NK-92 treated with Interleukin-12 subunit alpha and Interleukin-12 subunit beta, amount 100 ng/mL, for 24 hours (cell line): ENCODE measurements at regions not wholly inside any gene's neighbourhood (a gene's known extent, or its start where the extent isn't known, plus 50 kb on each side); places are given as distances from the start of the nearest gene placed in this dataset.

Source experiments
- DNase-seq: peaks from one replicate; lab custom pipeline; 2025; lab: John Stamatoyannopoulos, UW

GRCh38 chr14:42224053-42224888 lies 617.6 kb downstream of the LRFN5 start:
- peak; percentile 24 for DNase-seq

GRCh38 chr14:42222924-42223471 lies 616.3 kb downstream of the LRFN5 start:
- no peak for DNase-seq

DNA sequence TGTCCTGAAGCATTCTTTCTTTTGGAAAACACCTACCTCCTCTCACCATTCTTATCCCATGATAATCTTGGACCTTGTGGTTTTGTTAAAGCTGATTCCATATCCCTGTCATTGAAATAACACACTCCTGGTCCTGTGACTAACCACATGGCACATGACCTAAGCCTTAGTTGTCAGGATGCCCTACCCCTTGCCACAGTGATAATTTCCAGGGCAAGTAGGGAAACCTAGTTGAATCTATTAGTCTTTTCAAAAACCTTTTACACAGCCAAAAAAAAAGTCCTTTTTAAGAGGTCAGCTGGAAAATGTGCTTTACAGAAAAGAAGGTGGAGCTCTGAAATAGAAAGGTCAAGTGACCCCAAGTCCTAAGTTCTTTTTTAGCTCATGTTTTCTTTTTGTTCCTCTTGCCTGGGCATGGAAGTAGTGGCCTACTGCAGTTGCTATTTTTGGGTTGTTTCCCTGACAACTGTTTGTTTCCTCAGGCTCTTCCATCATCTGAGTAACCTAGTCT lies 608.4 kb downstream of the LRFN5 start:
- no peak for DNase-seq

GRCh38 chr14:42200957-42201356 lies 594.3 kb downstream of the LRFN5 start:
- DNase-seq: no peak

- DNase-seq: no peak
Measured at GRCh38 chr14:42198010-42198409, 591.3 kb downstream of the LRFN5 start.

GRCh38 chr14:42192738-42193653 lies 586.3 kb downstream of the LRFN5 start:
- DNase-seq: no peak

GRCh38 chr14:42190744-42191143 lies 584.1 kb downstream of the LRFN5 start:
- no peak for DNase-seq

DNA sequence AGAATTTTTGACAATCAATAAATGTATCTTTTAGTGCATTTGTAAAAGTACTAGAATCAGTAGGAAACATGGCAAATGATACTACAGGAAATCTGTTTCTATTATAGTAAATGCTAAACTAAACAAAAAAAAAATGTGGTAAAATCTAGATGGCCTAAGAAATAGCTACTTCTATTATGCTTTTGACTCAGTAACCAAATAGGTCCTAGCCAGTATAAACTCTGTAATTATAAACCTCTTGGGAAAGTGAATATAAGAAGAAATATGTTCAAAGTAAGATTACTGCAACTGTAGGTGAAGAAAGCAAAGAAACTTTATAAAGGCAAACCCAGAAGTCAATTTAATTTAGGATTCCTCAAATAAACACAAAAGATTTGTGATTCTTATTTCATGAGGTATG lies 581.2 kb downstream of the LRFN5 start:
- no peak for DNase-seq

DNA sequence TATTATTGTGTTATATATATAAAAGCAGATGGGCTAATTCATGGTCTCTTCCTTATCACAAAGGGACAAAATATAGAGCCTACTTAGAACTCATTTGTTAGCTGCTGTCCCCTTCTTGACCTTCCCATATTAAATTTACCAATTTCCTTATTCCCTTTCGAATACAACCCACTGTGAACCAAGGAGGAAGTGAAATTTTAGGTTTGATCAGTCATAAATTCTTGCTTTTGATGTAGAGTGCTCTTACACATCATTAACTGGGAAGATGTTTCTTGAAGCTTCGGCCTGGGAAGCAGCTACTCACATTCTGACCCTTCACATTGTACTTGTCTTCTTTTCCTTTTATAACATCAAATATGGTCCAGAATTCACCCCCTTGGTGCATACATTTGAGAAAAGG lies 579.0 kb downstream of the LRFN5 start:
- DNase-seq: no peak

GRCh38 chr14:42174357-42174756 lies 567.7 kb downstream of the LRFN5 start:
- DNase-seq: no peak

GRCh38 chr14:42173206-42173605 lies 566.5 kb downstream of the LRFN5 start:
- DNase-seq: no peak

DNA sequence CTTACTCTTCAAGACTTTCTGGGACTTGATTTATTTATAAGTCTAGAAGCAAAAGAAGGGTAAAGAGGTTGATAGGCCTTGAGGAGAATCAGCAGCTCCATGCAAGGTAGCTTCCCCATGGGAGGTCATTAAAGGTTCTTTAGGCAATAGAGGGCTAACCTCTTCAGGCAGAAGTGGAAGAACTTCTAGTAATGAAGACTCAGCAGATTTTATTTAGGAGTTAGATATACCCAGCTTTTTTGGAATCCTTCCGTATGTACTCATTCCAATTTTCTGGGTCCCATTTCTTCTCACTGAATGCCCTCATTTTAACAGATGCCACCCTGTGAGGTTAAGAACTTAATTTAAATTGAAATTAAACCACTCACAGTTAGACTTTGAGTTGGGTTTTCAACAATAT lies 565.6 kb downstream of the LRFN5 start:
- DNase-seq: no peak

GRCh38 chr14:42163136-42163535 lies 556.5 kb downstream of the LRFN5 start:
- DNase-seq: no peak

GRCh38 chr14:42159138-42159537 lies 552.5 kb downstream of the LRFN5 start:
- no peak for DNase-seq

GRCh38 chr14:42149609-42150261 lies 543.1 kb downstream of the LRFN5 start:
- no peak for DNase-seq

DNA sequence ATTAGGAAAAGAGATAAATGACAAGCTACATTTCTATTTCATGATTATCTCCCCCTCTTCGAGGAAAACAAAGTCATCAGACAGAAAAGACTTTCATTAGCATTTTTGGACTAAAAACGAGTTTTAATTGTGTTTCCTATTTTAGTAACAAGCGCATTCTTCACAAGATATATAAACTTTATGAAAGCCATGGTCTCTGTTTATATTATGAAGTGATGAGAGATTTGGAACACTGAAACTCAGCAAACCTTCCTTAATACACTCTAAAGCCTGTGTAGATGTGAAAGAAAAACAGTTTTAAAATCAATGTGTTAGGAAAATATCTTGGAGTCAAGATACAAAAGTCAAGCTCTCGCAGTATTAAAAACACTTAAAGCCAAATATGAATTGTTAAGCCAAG lies 539.1 kb downstream of the LRFN5 start:
- DNase-seq: no peak

DNA sequence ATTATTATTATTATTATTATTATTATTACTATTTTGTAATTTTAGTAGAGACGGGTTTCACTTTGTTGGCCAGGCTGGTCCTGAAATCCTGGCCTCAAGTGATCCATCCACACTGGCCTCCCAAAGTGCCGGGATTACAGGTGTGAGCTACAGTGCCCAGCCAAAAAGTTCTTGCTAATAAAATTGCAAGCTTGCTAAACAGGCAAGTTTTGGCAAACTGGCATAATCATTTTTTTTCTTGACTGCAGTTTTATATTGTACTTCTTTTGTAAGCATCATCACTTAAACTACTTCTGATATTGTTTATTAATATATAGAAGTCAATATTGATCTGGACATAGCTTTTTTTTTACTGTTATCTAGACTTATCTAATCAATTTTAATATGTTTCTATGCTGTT lies 536.4 kb downstream of the LRFN5 start:
- DNase-seq: no peak

- DNase-seq: no peak
Measured at GRCh38 chr14:42141328-42141727, 534.7 kb downstream of the LRFN5 start.

DNA sequence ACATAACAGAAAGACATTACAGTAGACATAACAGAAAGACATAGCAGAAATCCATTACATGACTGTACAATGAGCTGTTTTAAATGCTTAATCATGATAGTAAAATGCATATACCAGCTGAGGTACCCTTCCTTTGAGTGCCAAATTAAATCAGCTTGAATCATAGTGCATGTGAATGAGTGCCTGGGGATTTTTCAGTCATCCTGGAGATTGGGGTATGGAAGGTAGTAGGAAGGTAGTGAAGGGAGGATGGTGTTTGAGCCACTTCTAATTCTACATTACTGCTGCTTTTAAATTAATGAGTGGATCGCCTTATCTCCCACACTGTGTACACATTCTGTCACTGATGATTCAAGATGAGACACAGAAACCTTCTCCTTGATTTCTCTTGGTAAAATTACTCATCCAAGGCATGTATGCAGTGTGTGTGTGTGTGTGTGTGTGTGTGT lies 534.2 kb downstream of the LRFN5 start:
- DNase-seq: no peak

DNA sequence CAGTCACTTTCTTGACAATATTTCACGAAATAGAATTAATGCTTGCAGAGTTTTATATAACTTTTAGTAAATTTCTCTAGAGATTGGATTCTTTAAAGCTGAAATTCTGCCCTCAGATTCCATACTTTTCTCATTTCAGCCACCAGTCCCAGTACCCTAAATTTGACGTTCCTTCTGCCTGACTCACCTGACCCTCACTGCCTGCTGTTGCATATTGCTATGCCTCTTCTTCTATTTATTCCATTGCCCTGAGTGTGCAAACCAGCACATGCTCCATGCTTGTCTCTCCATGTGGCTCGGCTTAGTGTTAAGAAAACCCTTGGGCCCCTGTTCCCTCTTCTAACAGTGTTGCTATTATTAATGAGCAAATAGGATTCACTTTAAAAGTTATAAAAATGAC lies 533.3 kb downstream of the LRFN5 start:
- no peak for DNase-seq

GRCh38 chr14:42138406-42138805 lies 531.7 kb downstream of the LRFN5 start:
- no peak for DNase-seq

DNA sequence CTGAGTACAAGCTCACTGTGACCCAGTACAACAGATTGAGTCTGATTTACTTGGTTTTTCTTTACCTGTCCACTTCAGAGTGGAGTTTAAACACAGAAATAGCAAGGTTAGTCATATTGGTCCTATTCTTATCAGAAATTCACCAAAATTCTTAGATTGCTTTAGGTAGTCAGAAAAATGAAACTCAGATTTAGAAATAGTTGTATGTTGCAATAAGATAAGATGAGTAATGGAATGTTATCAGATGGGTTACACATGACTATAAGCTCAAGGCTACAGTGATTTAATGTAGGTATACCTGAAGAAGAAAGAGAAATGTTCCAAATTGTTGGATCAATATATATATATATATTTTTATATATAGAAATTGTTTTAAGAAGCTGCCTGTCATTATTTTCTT lies 524.1 kb downstream of the LRFN5 start:
- no peak for DNase-seq
